Stimulated activated CD4-positive, alpha-beta T cell treated with anti-CD3 and anti-CD28 coated beads, Interleukin-15, amount 100 ng/mL, for 24 hours (primary cell): ENCODE measurements at regions not wholly inside any gene's neighbourhood (a gene's known extent, or its start where the extent isn't known, plus 50 kb on each side); places are given as distances from the start of the nearest gene placed in this dataset.

ENCODE experiments used
- DNase-seq: peaks from one replicate; pipeline ENCODE4 v3.0.0-alpha.2; 2020

- DNase-seq = no peak
Observed at GRCh38 chr2:12330916-12331315, 385.8 kb upstream of the TRIB2 start.

- DNase-seq = no peak
Observed at GRCh38 chr2:12331698-12332097, 385.0 kb upstream of the TRIB2 start.

GRCh38 chr2:12333293-12333692, 383.4 kb upstream of the TRIB2 start:
- DNase-seq = no peak

- no peak for DNase-seq
Observed at GRCh38 chr2:12334412-12334966, 382.2 kb upstream of the TRIB2 start.

- no peak for DNase-seq
Observed at GRCh38 chr2:12335131-12335530, 381.6 kb upstream of the TRIB2 start.

- no peak for DNase-seq
Observed at GRCh38 chr2:12335995-12336394, 380.7 kb upstream of the TRIB2 start.

- DNase-seq = no peak
Observed at GRCh38 chr2:12338946-12339697, 377.6 kb upstream of the TRIB2 start.

GRCh38 chr2:12340164-12340563, 376.6 kb upstream of the TRIB2 start:
- no peak for DNase-seq

- no peak for DNase-seq
Observed at GRCh38 chr2:12341215-12341614, 375.5 kb upstream of the TRIB2 start.

GRCh38 chr2:12341920-12342319, 374.8 kb upstream of the TRIB2 start:
- no peak for DNase-seq

- no peak for DNase-seq
Observed at GRCh38 chr2:12343141-12343540, 373.6 kb upstream of the TRIB2 start.

- no peak for DNase-seq
Observed at GRCh38 chr2:12347066-12347493, 369.7 kb upstream of the TRIB2 start.

- DNase-seq = no peak
Observed at GRCh38 chr2:12348216-12348615, 368.5 kb upstream of the TRIB2 start.

- no peak for DNase-seq
Observed at GRCh38 chr2:12350821-12351220, 365.9 kb upstream of the TRIB2 start.

GRCh38 chr2:12352889-12353288, 363.8 kb upstream of the TRIB2 start:
- no peak for DNase-seq

GRCh38 chr2:12361506-12361905, 355.2 kb upstream of the TRIB2 start:
- no peak for DNase-seq

- DNase-seq = no peak
Observed at GRCh38 chr2:12363138-12363537, 353.6 kb upstream of the TRIB2 start.

GRCh38 chr2:12363569-12363968, 353.2 kb upstream of the TRIB2 start:
- no peak for DNase-seq

- no peak for DNase-seq
Observed at GRCh38 chr2:12369566-12369965, 347.2 kb upstream of the TRIB2 start.

GRCh38 chr2:12376025-12376424, 340.7 kb upstream of the TRIB2 start:
- DNase-seq = no peak

- no peak for DNase-seq
Observed at GRCh38 chr2:12379143-12379542, 337.6 kb upstream of the TRIB2 start.

- no peak for DNase-seq
Observed at GRCh38 chr2:12381543-12382325, 335.0 kb upstream of the TRIB2 start.

GRCh38 chr2:12382366-12382765, 334.4 kb upstream of the TRIB2 start:
- DNase-seq = no peak
